T-helper 2 cell treated with Interferon-gamma antibody and Interleukin-4, amounts not matched to agents 5 μg/mL and 100 μg/mL, for 36 hours (primary cell): ENCODE measurements at regions not wholly inside any gene's neighbourhood (a gene's known extent, or its start where the extent isn't known, plus 50 kb on each side); places are given as distances from the start of the nearest gene placed in this dataset.

Experiments
- DNase-seq: peaks from one replicate; pipeline ENCODE4 v3.0.0; 2021; ENCODE audit warnings: low spot score
- H3K27ac Mint-ChIP-seq: one replicate; pipeline ENCODE4 v1.8.0; 2021; ENCODE audit warnings: mild to moderate bottlenecking, mixed read lengths
- H3K27me3 Mint-ChIP-seq: one replicate; pipeline ENCODE4 v1.8.0; 2021; ENCODE audit warnings: low read depth, mixed read lengths
- H3K36me3 Mint-ChIP-seq: one replicate; pipeline ENCODE4 v1.8.0; 2021; ENCODE audit warnings: low read depth, mixed read lengths
- H3K4me1 Mint-ChIP-seq: one replicate; pipeline ENCODE4 v1.8.0; 2021; ENCODE audit warnings: low read depth, mixed read lengths
- H3K4me3 Mint-ChIP-seq: one replicate; pipeline ENCODE4 v1.8.0; 2022; ENCODE audit warnings: mild to moderate bottlenecking, moderate library complexity, mixed read lengths
- H3K9me3 Mint-ChIP-seq: one replicate; pipeline ENCODE4 v1.8.0; 2021; ENCODE audit warnings: mixed read lengths

DNA sequence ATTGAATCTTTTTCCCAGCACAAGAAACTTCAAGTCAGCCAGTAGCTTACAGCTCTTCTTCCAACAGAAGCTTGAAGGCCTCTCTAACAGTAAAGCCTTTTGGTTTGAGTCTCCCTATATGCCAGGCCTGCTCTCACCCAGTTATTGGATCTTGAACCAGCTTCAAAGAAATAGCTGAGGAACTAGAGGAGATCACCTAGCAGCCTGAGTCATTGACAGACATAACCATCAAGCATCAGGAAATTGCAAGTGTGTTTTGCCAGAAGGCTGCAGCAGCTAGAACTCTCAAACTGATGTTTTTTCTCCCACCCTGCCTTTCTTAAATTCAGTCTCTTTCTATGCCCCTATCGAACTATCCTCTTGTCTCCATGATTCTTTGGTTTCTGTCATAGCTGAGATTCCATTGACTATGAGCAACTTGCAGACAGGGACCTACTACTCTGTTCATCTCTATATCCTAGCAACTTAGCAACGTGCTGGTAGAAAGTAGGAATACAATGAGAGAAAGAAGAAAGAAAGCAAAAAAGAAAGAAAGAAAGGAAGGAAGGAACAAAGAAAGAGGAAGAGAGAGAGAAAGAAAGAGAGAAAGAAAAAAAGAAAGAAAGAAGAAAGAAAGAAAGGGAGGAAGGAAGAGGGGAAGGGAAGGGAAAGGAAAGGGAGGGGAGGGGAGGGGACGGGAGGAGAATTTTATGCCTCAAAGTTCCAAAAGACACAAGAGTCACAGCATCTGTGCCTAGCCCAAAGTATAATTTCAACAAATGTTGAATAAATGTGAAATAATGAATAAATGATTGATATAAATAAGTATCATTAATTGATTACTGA, 60.0 kb upstream of the FGGY start:
- no peak for DNase-seq
- H3K9me3 Mint-ChIP-seq: no peaks in the 10 kb centered on the region

DNA sequence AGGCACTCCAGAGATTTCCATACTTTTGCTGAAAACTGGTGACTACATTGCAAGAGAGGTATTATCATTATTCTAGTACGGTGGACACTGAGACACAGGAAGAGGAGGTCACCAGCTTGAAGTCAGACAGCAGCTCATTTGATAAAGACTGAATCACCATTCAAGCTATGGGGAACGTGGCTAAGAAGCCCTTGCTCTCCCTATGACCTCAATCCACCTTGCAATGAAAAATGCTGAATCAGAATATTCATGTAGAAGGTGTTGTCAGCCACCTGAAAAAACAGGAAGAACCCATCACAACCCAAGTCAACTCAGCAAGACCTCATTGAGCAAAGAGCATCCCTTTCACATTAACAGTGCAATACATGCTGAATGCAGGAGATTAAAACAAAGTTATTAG, 59.0 kb upstream of the FGGY start:
- Mint-ChIP-seq H3K9me3 (no peaks in the 10 kb centered on the region), H3K27ac (no peak overlapping the region), H3K36me3 (no peaks in the 10 kb centered on the region), H3K4me1 (no peaks in the 10 kb centered on the region), H3K27me3 (peaks cover 6% of the 10 kb centered on the region), H3K4me3 (no peak overlapping the region)
- DNase-seq: no peak

More for the DNA sequence above, 60.0 kb upstream of the FGGY start:
- Mint-ChIP-seq H3K4me1 (no peaks in the 10 kb centered on the region), H3K27ac (no peak overlapping the region), H3K27me3 (peaks cover 6% of the 10 kb centered on the region), H3K4me3 (no peak overlapping the region), H3K36me3 (no peaks in the 10 kb centered on the region)

DNA sequence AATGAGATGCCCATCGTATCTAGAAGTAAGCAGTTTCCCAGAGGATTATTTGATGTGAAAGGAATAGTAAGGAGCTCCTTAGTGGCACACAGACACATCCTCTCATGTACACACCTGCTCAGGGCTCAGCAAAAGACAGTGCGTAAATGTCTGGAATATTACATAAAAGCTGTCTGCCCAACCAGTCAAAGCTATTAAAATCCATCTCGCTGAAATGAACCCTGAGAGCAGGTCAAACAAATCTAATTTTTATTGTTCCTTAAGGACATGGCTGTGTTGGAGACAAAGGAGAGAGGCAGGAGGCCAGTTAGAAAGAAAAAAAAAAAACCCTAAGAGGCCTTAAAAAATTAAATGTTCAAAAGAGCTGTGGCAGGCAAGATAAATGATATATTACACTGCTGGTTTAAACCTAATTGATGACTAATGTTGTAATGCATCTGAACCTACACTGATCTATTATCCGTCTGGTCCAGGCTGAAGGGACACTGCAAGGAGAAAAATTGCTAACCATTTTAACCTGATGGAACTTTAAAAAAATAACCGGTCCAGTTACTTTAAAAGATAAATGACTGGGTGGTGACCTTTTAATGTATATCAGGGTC, 58.5 kb upstream of the FGGY start:
- Mint-ChIP-seq H3K9me3 (no peaks in the 10 kb centered on the region), H3K4me1 (no peaks in the 10 kb centered on the region), H3K36me3 (no peaks in the 10 kb centered on the region), H3K27me3 (peaks cover 6% of the 10 kb centered on the region), H3K27ac (no peak overlapping the region), H3K4me3 (no peak overlapping the region)
- no peak for DNase-seq

DNA sequence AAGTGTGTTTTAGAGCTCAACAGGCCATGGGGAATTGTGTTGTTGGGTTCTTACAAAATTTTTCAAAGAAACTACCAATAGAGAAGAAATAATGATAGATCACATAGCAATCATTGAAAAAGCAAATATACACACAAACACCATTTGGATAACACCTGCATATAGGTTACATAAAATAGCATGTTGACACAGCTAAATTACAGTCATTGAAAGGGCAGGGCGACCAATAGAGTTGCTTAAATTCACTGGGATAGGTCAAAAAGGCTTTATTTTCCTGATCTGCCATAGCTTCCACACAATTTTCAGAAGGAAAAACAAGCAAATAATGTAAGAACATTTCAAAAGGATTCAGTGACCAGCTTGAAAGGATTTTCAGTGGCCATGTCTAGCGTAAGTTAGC, 57.9 kb upstream of the FGGY start:
- H3K9me3 Mint-ChIP-seq: no peaks in the 10 kb centered on the region
- H3K4me3 Mint-ChIP-seq: no peak overlapping the region
- H3K36me3 Mint-ChIP-seq: no peaks in the 10 kb centered on the region
- peaks cover 6% of the 10 kb centered on the region for H3K27me3 Mint-ChIP-seq
- no peaks in the 10 kb centered on the region for H3K4me1 Mint-ChIP-seq
- H3K27ac Mint-ChIP-seq: no peak overlapping the region
- DNase-seq: no peak

DNA sequence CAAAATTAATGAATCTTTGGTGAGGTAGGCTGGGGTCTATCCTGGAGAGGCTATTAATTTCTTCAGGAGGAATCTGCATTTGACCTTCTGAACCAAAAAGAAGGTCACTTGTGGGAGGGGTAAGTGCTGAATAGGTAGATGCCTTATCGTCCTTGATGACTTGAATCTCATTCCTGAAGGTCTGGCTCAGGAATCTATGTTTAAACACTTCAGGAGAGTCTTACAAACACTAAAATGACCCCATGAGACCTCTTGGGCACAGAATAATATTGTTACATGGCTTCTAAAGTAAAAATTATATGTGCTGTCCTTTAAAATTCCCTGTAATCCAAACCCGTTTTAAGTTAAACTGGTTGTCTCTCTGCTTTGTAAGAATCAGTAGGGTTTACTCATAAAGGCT, 55.0 kb upstream of the FGGY start:
- no peak overlapping the region for H3K27ac Mint-ChIP-seq
- H3K36me3 Mint-ChIP-seq: no peaks in the 10 kb centered on the region
- H3K27me3 Mint-ChIP-seq: peaks cover 4% of the 10 kb centered on the region
- H3K9me3 Mint-ChIP-seq: peaks cover 6% of the 10 kb centered on the region
- no peak overlapping the region for H3K4me3 Mint-ChIP-seq
- H3K4me1 Mint-ChIP-seq: no peaks in the 10 kb centered on the region
- no peak for DNase-seq

DNA sequence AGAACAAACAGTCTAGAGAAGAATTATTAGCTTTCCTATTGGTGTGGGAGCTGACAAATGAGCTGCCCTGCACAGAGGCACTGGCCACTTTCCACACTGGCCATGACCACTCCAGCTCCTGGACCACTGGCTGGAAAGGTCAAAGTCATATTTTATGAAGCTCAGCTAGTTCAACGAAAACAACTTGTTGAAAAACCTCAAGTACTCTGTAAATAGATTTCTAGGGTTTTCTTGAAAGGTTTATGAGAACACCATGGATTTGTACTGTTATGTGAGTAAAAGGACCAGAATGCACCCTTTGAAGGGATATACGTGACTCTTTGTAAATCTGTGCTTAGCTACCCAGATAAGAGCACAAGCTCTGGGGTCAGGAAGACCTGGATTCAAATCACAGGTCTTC, 54.5 kb upstream of the FGGY start:
- Mint-ChIP-seq H3K4me1 (no peaks in the 10 kb centered on the region), H3K27ac (no peak overlapping the region), H3K36me3 (no peaks in the 10 kb centered on the region), H3K27me3 (peaks cover 4% of the 10 kb centered on the region), H3K4me3 (no peak overlapping the region), H3K9me3 (peaks cover 6% of the 10 kb centered on the region)
- DNase-seq: no peak

DNA sequence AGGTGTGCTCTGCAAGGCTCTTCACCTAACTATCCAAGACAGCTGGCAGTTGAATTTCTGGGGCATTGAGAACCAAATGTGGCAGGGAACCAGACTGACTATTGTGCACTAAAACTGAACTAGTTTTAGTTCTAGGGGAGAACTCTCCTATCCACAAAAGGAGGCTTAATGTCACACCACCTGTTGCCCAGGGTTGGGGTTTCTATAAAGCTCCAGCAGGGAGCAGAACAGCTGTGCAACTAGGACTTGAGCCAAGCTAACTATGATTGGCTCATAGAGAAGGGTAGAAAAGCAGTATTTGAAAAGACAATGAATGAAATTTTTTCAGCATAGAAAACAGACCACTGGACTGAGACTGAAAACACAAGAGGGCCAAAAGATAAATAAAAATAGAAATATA, 53.3 kb upstream of the FGGY start:
- H3K36me3 Mint-ChIP-seq: no peaks in the 10 kb centered on the region
- no peak for DNase-seq
- no peak overlapping the region for H3K27ac Mint-ChIP-seq
- H3K9me3 Mint-ChIP-seq: peaks cover 6% of the 10 kb centered on the region
- H3K4me1 Mint-ChIP-seq: no peaks in the 10 kb centered on the region
- peaks cover 4% of the 10 kb centered on the region for H3K27me3 Mint-ChIP-seq
- H3K4me3 Mint-ChIP-seq: no peak overlapping the region

DNA sequence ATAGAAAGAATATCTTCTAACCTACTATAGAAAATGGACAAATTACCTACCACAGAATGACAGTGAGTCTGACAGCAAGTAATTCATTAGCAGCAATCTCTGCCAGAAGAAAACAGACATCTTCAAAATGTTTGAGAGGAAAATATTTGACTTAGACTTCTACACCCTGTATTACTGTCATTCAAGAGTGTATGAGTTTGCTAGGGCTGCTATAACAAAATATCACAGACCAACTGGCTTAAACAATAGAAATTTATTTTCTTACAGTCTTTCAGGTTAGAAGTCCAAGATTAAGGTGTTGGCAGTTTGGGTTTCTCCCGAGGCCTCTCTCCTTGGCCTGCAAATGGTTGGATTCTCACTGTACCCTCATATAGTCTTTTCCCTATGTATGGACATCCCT, 52.9 kb upstream of the FGGY start:
- no peaks in the 10 kb centered on the region for H3K4me1 Mint-ChIP-seq
- H3K27me3 Mint-ChIP-seq: peaks cover 4% of the 10 kb centered on the region
- H3K36me3 Mint-ChIP-seq: no peaks in the 10 kb centered on the region

DNA sequence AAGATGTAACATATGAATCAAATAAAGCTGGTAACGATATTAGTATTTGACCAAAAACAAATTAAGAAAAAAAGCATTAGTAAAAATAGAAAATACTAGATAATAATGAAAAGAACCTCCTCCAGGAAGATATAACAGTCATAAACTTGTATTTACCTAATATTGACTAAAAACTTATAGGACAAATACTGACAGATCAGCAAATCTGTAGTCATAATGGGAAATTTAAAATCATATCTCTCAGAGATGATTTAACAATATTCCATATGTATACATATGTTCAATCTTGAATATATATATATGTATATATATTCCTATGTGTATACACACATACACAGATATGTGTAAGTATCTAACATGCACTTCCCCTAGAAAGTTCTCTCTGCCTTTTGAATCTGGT, 52.0 kb upstream of the FGGY start:
- Mint-ChIP-seq H3K4me1 (no peaks in the 10 kb centered on the region), H3K36me3 (no peaks in the 10 kb centered on the region), H3K27me3 (peaks cover 4% of the 10 kb centered on the region), H3K4me3 (no peak overlapping the region), H3K27ac (no peak overlapping the region), H3K9me3 (peaks cover 6% of the 10 kb centered on the region)
- no peak for DNase-seq

More for the DNA sequence above, 52.9 kb upstream of the FGGY start:
- H3K27ac Mint-ChIP-seq: no peak overlapping the region
- H3K4me3 Mint-ChIP-seq: no peak overlapping the region
- H3K9me3 Mint-ChIP-seq: peaks cover 6% of the 10 kb centered on the region
- no peak for DNase-seq
